GM18867 (cell line): ENCODE measurements at regions not wholly inside any gene's neighbourhood (a gene's known extent, or its start where the extent isn't known, plus 50 kb on each side); places are given as distances from the start of the nearest gene placed in this dataset.
"Not testable (repeated sequence)": the region's sequence is repeated elsewhere in the genome, so short reads cannot be mapped to it uniquely, and the experiment has no call there.

Source experiments
- ATAC-seq: cut with Tn5 transposase; IDR thresholded peaks from one replicate; pipeline ENCODE4 v1.9.1; 2021; ENCODE audit warnings: mild to moderate bottlenecking, moderate library complexity; ENCODE audit not compliant: unreplicated experiment

GRCh38 chr6:21769405-21769861, 175.9 kb downstream of the SOX4 start:
- no peak for ATAC-seq

- ATAC-seq = no peak
Measured at GRCh38 chr6:21769968-21770367, 176.4 kb downstream of the SOX4 start.

- ATAC-seq = no peak
Measured at GRCh38 chr6:21771626-21772320, 178.2 kb downstream of the SOX4 start.

- ATAC-seq = no peak
Measured at GRCh38 chr6:21772477-21772876, 178.9 kb downstream of the SOX4 start.

GRCh38 chr6:21772884-21773575, 179.5 kb downstream of the SOX4 start:
- no peak for ATAC-seq

GRCh38 chr6:21773576-21773968, 180.0 kb downstream of the SOX4 start:
- ATAC-seq = no peak

GRCh38 chr6:21777846-21778245, 184.3 kb downstream of the SOX4 start:
- no peak for ATAC-seq

- ATAC-seq = no peak
Measured at GRCh38 chr6:21780141-21780540, 186.6 kb downstream of the SOX4 start.

- ATAC-seq = no peak
Measured at GRCh38 chr6:21780679-21781078, 187.1 kb downstream of the SOX4 start.

GRCh38 chr6:21781128-21781527, 187.6 kb downstream of the SOX4 start:
- no peak for ATAC-seq

GRCh38 chr6:21785164-21785563, 191.6 kb downstream of the SOX4 start:
- ATAC-seq = no peak

- no peak for ATAC-seq
Measured at GRCh38 chr6:21791056-21791455, 197.5 kb downstream of the SOX4 start.

- no peak for ATAC-seq
Measured at GRCh38 chr6:21791581-21791980, 198.0 kb downstream of the SOX4 start.

GRCh38 chr6:21792177-21792576, 198.6 kb downstream of the SOX4 start:
- no peak for ATAC-seq

- not testable (repeated sequence) for ATAC-seq
Measured at GRCh38 chr6:21796979-21797378, 203.4 kb downstream of the SOX4 start.

GRCh38 chr6:21798468-21798867, 204.9 kb downstream of the SOX4 start:
- no peak for ATAC-seq

- no peak for ATAC-seq
Measured at GRCh38 chr6:21800330-21800729, 206.8 kb downstream of the SOX4 start.

GRCh38 chr6:21800948-21801438, 207.4 kb downstream of the SOX4 start:
- ATAC-seq = no peak

GRCh38 chr6:21801446-21802174, 208.1 kb downstream of the SOX4 start:
- ATAC-seq = no peak

GRCh38 chr6:21802175-21802822, 208.7 kb downstream of the SOX4 start:
- ATAC-seq = no peak

- ATAC-seq = no peak
Measured at GRCh38 chr6:21804941-21805610, 211.5 kb downstream of the SOX4 start.
